Endodermal cell (in vitro differentiated cells): ENCODE measurements at regions not wholly inside any gene's neighbourhood (a gene's known extent, or its start where the extent isn't known, plus 50 kb on each side); places are given as distances from the start of the nearest gene placed in this dataset.

Source experiments
- DNase-seq: peaks from one replicate; pipeline ENCODE4 v3.0.0-alpha.2; 2017
- H3K27ac ChIP-seq: 2 replicates; pipeline ENCODE4 v1.5.1; 2013; ENCODE audit warnings: mild to moderate bottlenecking, low read depth, low read length, moderate library complexity
- H3K27me3 ChIP-seq: 2 replicates; pipeline ENCODE4 v1.6.1; 2013; ENCODE audit warnings: mild to moderate bottlenecking, low read length, moderate library complexity; ENCODE audit not compliant: insufficient read depth, control insufficient read depth, poor library complexity, severe bottlenecking
- H3K36me3 ChIP-seq: 2 replicates; pipeline ENCODE4 v1.7.0; 2013; ENCODE audit warnings: mild to moderate bottlenecking, low read length, moderate library complexity; ENCODE audit not compliant: control insufficient read depth, insufficient read depth
- H3K4me1 ChIP-seq: one replicate; pipeline ENCODE4 v1.7.0; 2013; ENCODE audit warnings: low read length; ENCODE audit not compliant: control insufficient read depth, insufficient read depth
- H3K4me3 ChIP-seq: 2 replicates; pipeline ENCODE4 v1.5.1; 2013; ENCODE audit warnings: mild to moderate bottlenecking, low read length, moderate library complexity
- H3K9ac ChIP-seq: 2 replicates; pipeline ENCODE4 v1.6.1; 2013; ENCODE audit warnings: mild to moderate bottlenecking, low read length, moderate library complexity; ENCODE audit not compliant: poor library complexity, severe bottlenecking; ENCODE audit errors: extremely low read depth
- H3K9me3 ChIP-seq: 2 replicates; pipeline ENCODE4 v1.6.1; 2013; ENCODE audit warnings: mild to moderate bottlenecking, low read length, moderate library complexity; ENCODE audit not compliant: control insufficient read depth
- H3K27ac Mint-ChIP-seq: 2 replicates; pipeline ENCODE4 v1.8.0; 2020; ENCODE audit warnings: mixed read lengths
- H3K27me3 Mint-ChIP-seq: 2 replicates; pipeline ENCODE4 v1.8.0; 2021; ENCODE audit warnings: mild to moderate bottlenecking, mixed read lengths; ENCODE audit not compliant: insufficient read depth
- H3K36me3 Mint-ChIP-seq: 2 replicates; pipeline ENCODE4 v1.8.0; 2020; ENCODE audit warnings: low read depth, mixed read lengths
- H3K4me1 Mint-ChIP-seq: 2 replicates; pipeline ENCODE4 v1.8.0; 2020; ENCODE audit warnings: mixed read lengths
- H3K4me3 Mint-ChIP-seq: 2 replicates; pipeline ENCODE4 v1.8.0; 2020; ENCODE audit warnings: mild to moderate bottlenecking, moderate library complexity, mixed read lengths
- H3K9me3 Mint-ChIP-seq: 2 replicates; pipeline ENCODE4 v1.8.0; 2020; ENCODE audit warnings: mild to moderate bottlenecking, mixed read lengths
- WGBS, 2 experiments: methylation state at CpG; one replicate each; pipeline versions ENCODE4 v1.1.5 to v1.1.7; 2013; ENCODE audit warnings: missing lambda C conversion rate in 2 of 2, mixed read lengths in 1 of 2; ENCODE audit not compliant: insufficient coverage in 1 of 2, insufficient read length in 1 of 2; 5-methylcytosine and 5-hydroxymethylcytosine counted together
- TF ChIP-seq, protein P1 (sequence below): fragments of 200-600 bp; sonication (generic); conservative IDR thresholded peaks from 2 replicates; pipeline ENCODE4 v1.5.0; 2021; ENCODE audit warnings: antibody characterized with exemption, mild to moderate bottlenecking

DNA sequence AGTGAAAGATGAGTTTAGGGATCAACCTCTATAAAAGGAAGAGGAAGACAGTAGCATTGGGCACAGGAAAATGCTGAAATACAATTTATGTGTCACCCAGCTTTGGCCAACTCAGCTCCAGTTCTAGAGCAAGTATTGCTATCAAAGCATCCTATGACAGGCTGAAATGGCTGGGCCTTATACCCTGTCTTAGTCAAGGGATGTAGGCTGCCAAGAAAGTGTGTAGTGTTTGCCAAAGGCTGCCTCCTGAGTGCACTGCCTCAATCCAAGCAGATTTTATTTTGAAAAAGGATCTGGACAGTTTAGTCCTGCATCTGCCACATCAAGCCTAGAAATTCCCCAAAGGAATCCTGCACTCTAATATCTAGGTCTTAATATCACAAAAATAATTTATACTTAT is 359.9 kb upstream of the ZC3H15 start:
- Histone ChIP-seq H3K27ac (no peak overlapping the region), H3K27me3 (no peaks in the 10 kb centered on the region), H3K4me1 (no peaks in the 10 kb centered on the region), H3K36me3 (no peaks in the 10 kb centered on the region), H3K4me3 (no peak overlapping the region), H3K9ac (no peak overlapping the region), H3K9me3 (no peaks in the 10 kb centered on the region)
- Mint-ChIP-seq H3K36me3 (no peaks in the 10 kb centered on the region), H3K27ac (no peak overlapping the region), H3K4me1 (peaks cover 25% of the 10 kb centered on the region), H3K4me3 (no peak overlapping the region), H3K27me3 (no peaks in the 10 kb centered on the region), H3K9me3 (no peaks in the 10 kb centered on the region)
- DNase-seq: no peak
- TF ChIP-seq, protein P1, sequence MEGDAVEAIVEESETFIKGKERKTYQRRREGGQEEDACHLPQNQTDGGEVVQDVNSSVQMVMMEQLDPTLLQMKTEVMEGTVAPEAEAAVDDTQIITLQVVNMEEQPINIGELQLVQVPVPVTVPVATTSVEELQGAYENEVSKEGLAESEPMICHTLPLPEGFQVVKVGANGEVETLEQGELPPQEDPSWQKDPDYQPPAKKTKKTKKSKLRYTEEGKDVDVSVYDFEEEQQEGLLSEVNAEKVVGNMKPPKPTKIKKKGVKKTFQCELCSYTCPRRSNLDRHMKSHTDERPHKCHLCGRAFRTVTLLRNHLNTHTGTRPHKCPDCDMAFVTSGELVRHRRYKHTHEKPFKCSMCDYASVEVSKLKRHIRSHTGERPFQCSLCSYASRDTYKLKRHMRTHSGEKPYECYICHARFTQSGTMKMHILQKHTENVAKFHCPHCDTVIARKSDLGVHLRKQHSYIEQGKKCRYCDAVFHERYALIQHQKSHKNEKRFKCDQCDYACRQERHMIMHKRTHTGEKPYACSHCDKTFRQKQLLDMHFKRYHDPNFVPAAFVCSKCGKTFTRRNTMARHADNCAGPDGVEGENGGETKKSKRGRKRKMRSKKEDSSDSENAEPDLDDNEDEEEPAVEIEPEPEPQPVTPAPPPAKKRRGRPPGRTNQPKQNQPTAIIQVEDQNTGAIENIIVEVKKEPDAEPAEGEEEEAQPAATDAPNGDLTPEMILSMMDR: no peak

- Mint-ChIP-seq H3K27me3 (no peaks in the 10 kb centered on the region), H3K27ac (no peak overlapping the region), H3K4me1 (peaks cover 20% of the 10 kb centered on the region), H3K4me3 (no peak overlapping the region), H3K9me3 (no peaks in the 10 kb centered on the region), H3K36me3 (no peaks in the 10 kb centered on the region)
- no peak for DNase-seq
- H3K4me3 ChIP-seq: no peak overlapping the region
- H3K27ac ChIP-seq: peak overlapping the region; percentile 93
- H3K4me1 ChIP-seq: no peaks in the 10 kb centered on the region
- TF ChIP-seq, protein P1: no peak
- no peak overlapping the region for H3K9ac ChIP-seq
- H3K36me3 ChIP-seq: no peaks in the 10 kb centered on the region
- 69 to 91% methylated on average over 1 of the region's 1 CpG for WGBS, 2 experiments
- H3K27me3 ChIP-seq: no peaks in the 10 kb centered on the region
- H3K9me3 ChIP-seq: no peaks in the 10 kb centered on the region
Measured at GRCh38 chr2:186129767-186130581, 356.1 kb upstream of the ZC3H15 start.

GRCh38 chr2:186130748-186131641 is 355.1 kb upstream of the ZC3H15 start:
- Histone ChIP-seq H3K36me3 (no peaks in the 10 kb centered on the region), H3K9ac (no peak overlapping the region), H3K9me3 (no peaks in the 10 kb centered on the region), H3K4me1 (no peaks in the 10 kb centered on the region), H3K4me3 (no peak overlapping the region), H3K27ac (peak overlapping the region; percentile 93), H3K27me3 (no peaks in the 10 kb centered on the region)
- H3K36me3 Mint-ChIP-seq: no peaks in the 10 kb centered on the region
- DNase-seq: no peak
- WGBS, 2 experiments: 80% methylated on average over 1 to 3 of the region's 3 CpGs
- H3K9me3 Mint-ChIP-seq: no peaks in the 10 kb centered on the region
- peak overlapping the region; percentile 20 for H3K27ac Mint-ChIP-seq
- no peaks in the 10 kb centered on the region for H3K27me3 Mint-ChIP-seq
- TF ChIP-seq, protein P1: no peak
- peaks cover 13% of the 10 kb centered on the region for H3K4me1 Mint-ChIP-seq
- no peak overlapping the region for H3K4me3 Mint-ChIP-seq
